ENCODE measurements at regions not wholly inside any gene's neighbourhood (a gene's known extent, or its start where the extent isn't known, plus 50 kb on each side); places are given as distances from the start of the nearest gene placed in this dataset.

DNA sequence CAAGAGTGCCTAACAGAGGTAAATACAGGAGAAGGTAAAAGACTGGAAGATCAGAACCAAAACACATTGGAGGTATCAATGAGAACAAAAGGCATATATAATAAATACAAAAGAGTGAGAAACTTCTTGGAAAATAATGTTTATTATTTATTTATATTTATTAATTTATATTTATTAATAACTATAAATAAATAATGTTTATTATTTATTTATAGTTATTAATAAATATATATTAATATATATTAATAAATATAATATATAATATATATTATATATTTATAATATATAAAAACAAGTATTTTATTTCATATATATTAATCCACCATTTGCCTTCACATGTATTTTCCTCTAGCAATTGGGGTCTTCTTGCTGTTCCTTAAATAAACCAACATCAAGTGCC, 391.9 kb downstream of the GPATCH2 start:
- Histone ChIP-seq H3K4me1 (ENCODE audit: control insufficient read depth, insufficient read depth, low read length) (no peaks in the 10 kb centered on the region), H3K27ac (ENCODE audit: control insufficient read depth, insufficient read depth) (no peak overlapping the region), H3K9ac (ENCODE audit: control insufficient read depth, insufficient read depth, low read length) (no peak overlapping the region), H3K4me2 (ENCODE audit: control insufficient read depth, insufficient read depth) (no peak overlapping the region), H2AFZ (ENCODE audit: control insufficient read depth, low read depth, low read length) (no peak overlapping the region), H3K79me2 (ENCODE audit: control insufficient read depth, insufficient read depth, low read length) (no peaks in the 10 kb centered on the region), H3K27me3 (replicated peaks in 1 of 2; ENCODE audit: control insufficient read depth in 2 of 2, insufficient read depth in 2 of 2, low read length in 1 of 2) (no peaks in the 10 kb centered on the region), H3K9me3 (replicated peaks; ENCODE audit: control insufficient read depth, insufficient read depth, low read length) (no peaks in the 10 kb centered on the region), H4K20me1 (ENCODE audit: control insufficient read depth, insufficient read depth) (no peaks in the 10 kb centered on the region), H3K4me3 (no peak overlapping the region), H3K36me3 (ENCODE audit: control insufficient read depth in 2 of 2, insufficient read depth in 2 of 2, low read length in 1 of 2) (no peaks in the 10 kb centered on the region)
- CTCF ChIA-PET: no interaction called here
- POLR2A ChIA-PET: no interaction called here
- no peak for DNase-seq (ENCODE audit: low read depth, low spot score)
- no TSS peak for BruUV-seq (replicated peaks)
- intact Hi-C loops (cut with micrococcal nuclease; ENCODE audit: unreplicated experiment) (no loop called here), in situ Hi-C loops (cut with MboI) (no loop called here)
- ATAC-seq: no peak
- TF ChIP-seq ASH2L (IDR thresholded peaks at IDR 0.05; ENCODE audit: borderline replicate concordance, low read depth) (no peak), KDM1A (IDR thresholded peaks at IDR 0.05; ENCODE audit: borderline replicate concordance) (no peak), CHD2 (IDR thresholded peaks at IDR 0.05; ENCODE audit: borderline replicate concordance, low read depth, low read length) (no peak), STAT3 (IDR thresholded peaks at IDR 0.05; ENCODE audit: low read depth, low read length) (no peak), IKZF2 (IDR thresholded peaks at IDR 0.05) (no peak), MLLT1 (IDR thresholded peaks at IDR 0.05) (no peak), RAD21 (IDR thresholded peaks at IDR 0.05; ENCODE audit: insufficient read depth, low read depth, low read length) (no peak), RB1 (IDR thresholded peaks at IDR 0.05; ENCODE audit: borderline replicate concordance) (no peak), EP300 (IDR thresholded peaks at IDR 0.05; ENCODE audit: borderline replicate concordance in 1 of 2, control insufficient read depth in 1 of 2, low read depth in 2 of 2, low read length in 2 of 2) (no peak), POLR2AphosphoS2 (IDR thresholded peaks at IDR 0.05; ENCODE audit: low read depth, low read length) (no peak), ZNF207 (IDR thresholded peaks at IDR 0.05; ENCODE audit: borderline replicate concordance) (no peak), SPI1 (IDR thresholded peaks at IDR 0.05; ENCODE audit: borderline replicate concordance, insufficient read depth, low read depth, low read length) (no peak)
- FAIRE-seq: no peak
- SMC1A ChIA-PET (ENCODE audit: uncharacterized antibody, unreplicated experiment): no interaction called here
- RAD21 ChIA-PET (ENCODE audit: unreplicated experiment): no interaction called here

Measured in GM12878 (cell line).